ENCODE measurements at regions not wholly inside any gene's neighbourhood (a gene's known extent, or its start where the extent isn't known, plus 50 kb on each side); places are given as distances from the start of the nearest gene placed in this dataset.

DNA sequence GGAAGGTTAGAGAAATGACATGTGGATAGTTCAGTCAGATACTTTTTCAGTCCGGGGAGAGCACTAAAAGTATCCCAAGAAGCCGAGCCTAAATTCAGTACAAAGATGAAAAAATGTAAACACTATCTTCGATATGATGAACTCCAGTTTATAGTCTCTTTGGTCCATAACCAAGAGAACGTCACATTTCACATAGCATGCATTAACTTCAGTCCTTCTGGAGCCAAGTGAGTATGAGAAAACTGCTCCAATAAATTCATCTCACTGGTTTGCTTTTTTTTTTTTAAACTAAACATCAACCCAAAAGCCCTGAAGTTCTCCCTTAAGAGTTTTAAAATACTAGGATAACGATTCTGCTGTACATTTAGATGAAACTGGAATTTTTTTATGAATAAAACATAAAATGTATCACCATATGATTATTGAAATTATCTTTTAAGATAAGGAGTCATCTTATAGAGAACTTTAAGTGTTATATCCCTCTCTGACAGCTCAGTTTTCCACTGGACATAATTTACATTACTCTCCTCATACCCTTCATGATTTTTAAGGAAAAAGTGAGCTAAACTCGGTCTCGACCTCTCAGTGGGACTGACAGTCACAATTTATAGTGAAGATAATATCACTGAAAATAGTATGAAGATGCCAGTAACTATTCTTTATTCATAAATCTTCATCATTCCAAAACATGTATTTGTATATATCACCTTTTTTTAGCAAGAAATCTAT, 841.5 kb upstream of the FLRT2 start:
- TF ChIP-seq, protein P1, sequence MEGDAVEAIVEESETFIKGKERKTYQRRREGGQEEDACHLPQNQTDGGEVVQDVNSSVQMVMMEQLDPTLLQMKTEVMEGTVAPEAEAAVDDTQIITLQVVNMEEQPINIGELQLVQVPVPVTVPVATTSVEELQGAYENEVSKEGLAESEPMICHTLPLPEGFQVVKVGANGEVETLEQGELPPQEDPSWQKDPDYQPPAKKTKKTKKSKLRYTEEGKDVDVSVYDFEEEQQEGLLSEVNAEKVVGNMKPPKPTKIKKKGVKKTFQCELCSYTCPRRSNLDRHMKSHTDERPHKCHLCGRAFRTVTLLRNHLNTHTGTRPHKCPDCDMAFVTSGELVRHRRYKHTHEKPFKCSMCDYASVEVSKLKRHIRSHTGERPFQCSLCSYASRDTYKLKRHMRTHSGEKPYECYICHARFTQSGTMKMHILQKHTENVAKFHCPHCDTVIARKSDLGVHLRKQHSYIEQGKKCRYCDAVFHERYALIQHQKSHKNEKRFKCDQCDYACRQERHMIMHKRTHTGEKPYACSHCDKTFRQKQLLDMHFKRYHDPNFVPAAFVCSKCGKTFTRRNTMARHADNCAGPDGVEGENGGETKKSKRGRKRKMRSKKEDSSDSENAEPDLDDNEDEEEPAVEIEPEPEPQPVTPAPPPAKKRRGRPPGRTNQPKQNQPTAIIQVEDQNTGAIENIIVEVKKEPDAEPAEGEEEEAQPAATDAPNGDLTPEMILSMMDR (conservative IDR thresholded peaks at IDR 0.05; ENCODE audit: low read depth in 2 of 2), result no peak
- TF ChIP-seq NANOG (IDR thresholded peaks at IDR 0.05; ENCODE audit: borderline replicate concordance), result no peak
- TF ChIP-seq POLR2AphosphoS5 (IDR thresholded peaks at IDR 0.05; ENCODE audit: low read depth), result no peak
- no peak for TF ChIP-seq EZH2 (IDR thresholded peaks at IDR 0.05; ENCODE audit: low read depth, unreplicated experiment)
- no peak for TF ChIP-seq EZH2phosphoT487 (IDR thresholded peaks at IDR 0.05; ENCODE audit: unreplicated experiment)
- TF ChIP-seq, protein P2, sequence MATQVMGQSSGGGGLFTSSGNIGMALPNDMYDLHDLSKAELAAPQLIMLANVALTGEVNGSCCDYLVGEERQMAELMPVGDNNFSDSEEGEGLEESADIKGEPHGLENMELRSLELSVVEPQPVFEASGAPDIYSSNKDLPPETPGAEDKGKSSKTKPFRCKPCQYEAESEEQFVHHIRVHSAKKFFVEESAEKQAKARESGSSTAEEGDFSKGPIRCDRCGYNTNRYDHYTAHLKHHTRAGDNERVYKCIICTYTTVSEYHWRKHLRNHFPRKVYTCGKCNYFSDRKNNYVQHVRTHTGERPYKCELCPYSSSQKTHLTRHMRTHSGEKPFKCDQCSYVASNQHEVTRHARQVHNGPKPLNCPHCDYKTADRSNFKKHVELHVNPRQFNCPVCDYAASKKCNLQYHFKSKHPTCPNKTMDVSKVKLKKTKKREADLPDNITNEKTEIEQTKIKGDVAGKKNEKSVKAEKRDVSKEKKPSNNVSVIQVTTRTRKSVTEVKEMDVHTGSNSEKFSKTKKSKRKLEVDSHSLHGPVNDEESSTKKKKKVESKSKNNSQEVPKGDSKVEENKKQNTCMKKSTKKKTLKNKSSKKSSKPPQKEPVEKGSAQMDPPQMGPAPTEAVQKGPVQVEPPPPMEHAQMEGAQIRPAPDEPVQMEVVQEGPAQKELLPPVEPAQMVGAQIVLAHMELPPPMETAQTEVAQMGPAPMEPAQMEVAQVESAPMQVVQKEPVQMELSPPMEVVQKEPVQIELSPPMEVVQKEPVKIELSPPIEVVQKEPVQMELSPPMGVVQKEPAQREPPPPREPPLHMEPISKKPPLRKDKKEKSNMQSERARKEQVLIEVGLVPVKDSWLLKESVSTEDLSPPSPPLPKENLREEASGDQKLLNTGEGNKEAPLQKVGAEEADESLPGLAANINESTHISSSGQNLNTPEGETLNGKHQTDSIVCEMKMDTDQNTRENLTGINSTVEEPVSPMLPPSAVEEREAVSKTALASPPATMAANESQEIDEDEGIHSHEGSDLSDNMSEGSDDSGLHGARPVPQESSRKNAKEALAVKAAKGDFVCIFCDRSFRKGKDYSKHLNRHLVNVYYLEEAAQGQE (IDR thresholded peaks at IDR 0.05; ENCODE audit: unreplicated experiment), result no peak
- no peak for TF ChIP-seq JUNB (IDR thresholded peaks at IDR 0.05; ENCODE audit: unreplicated experiment)
- TF ChIP-seq, protein P3, sequence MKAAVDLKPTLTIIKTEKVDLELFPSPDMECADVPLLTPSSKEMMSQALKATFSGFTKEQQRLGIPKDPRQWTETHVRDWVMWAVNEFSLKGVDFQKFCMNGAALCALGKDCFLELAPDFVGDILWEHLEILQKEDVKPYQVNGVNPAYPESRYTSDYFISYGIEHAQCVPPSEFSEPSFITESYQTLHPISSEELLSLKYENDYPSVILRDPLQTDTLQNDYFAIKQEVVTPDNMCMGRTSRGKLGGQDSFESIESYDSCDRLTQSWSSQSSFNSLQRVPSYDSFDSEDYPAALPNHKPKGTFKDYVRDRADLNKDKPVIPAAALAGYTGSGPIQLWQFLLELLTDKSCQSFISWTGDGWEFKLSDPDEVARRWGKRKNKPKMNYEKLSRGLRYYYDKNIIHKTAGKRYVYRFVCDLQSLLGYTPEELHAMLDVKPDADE (IDR thresholded peaks at IDR 0.05), result no peak
- TF ChIP-seq STAT1 (IDR thresholded peaks at IDR 0.05; ENCODE audit: unreplicated experiment), result no peak
- no peak for TF ChIP-seq CREB1 (CRISPR knock-in tag; IDR thresholded peaks at IDR 0.05; ENCODE audit: low read depth)

All from GM23338 (cell line).